ENCODE measurements at regions not wholly inside any gene's neighbourhood (a gene's known extent, or its start where the extent isn't known, plus 50 kb on each side); places are given as distances from the start of the nearest gene placed in this dataset.

GRCh38 chr2:220353897-220354296 lies 726.5 kb downstream of the SLC4A3 start:
- no peak overlapping the region for H3K4me2 ChIP-seq (ENCODE audit: insufficient read depth, insufficient read length, low read length)
- H2BK120ac ChIP-seq (ENCODE audit: low read depth, low read length, poor library complexity, severe bottlenecking): no peak overlapping the region
- H3K27ac Mint-ChIP-seq: no peak overlapping the region
- H3K36me3 Mint-ChIP-seq (ENCODE audit: insufficient read depth in 1 of 3, low read depth in 3 of 3): no peaks in the 10 kb centered on the region
- no peak overlapping the region for H3T11ph ChIP-seq (ENCODE audit: low read length)
- no peak overlapping the region for H2AFZ ChIP-seq (ENCODE audit: low read length)
- H2BK15ac ChIP-seq (ENCODE audit: low read depth, low read length): no peak overlapping the region
- no peaks in the 10 kb centered on the region; the same call in 1 of the 2 replicates for H3K4me1 ChIP-seq (ENCODE audit: insufficient read depth, low read length)
- H3K9me3 ChIP-seq (ENCODE audit: control insufficient read depth, low read depth, low read length): no peaks in the 10 kb centered on the region
- no peak overlapping the region for H4K91ac ChIP-seq (ENCODE audit: insufficient read length, low read depth, low read length)
- no peak overlapping the region for H3K18ac ChIP-seq (ENCODE audit: insufficient read length, low read depth, low read length)
- no peak overlapping the region for H3K56ac ChIP-seq (ENCODE audit: insufficient read length, low read depth, low read length)
- H3K4me1 Mint-ChIP-seq: peaks cover 6% of the 10 kb centered on the region in 2 experiments
- H2BK12ac ChIP-seq (ENCODE audit: insufficient read length, low read depth, low read length): no peak overlapping the region
- H3K27me3 ChIP-seq (ENCODE audit: insufficient read depth, low read length): no peaks in the 10 kb centered on the region
- no peak overlapping the region for H3K9ac ChIP-seq (ENCODE audit: extremely low read depth, insufficient read length, low read length)
- H3K23me2 ChIP-seq (ENCODE audit: insufficient read length, low read depth, low read length, poor library complexity, severe bottlenecking): no peaks in the 10 kb centered on the region
- no peak for TF ChIP-seq CTCF (conservative IDR thresholded peaks at IDR 0.05)
- H3K27ac ChIP-seq (ENCODE audit: insufficient read length, low read depth, low read length): no peak overlapping the region
- no peak overlapping the region for H4K5ac ChIP-seq (ENCODE audit: insufficient read length, low read depth, low read length)
- no peak overlapping the region for H3K4me3 Mint-ChIP-seq
- no peaks in the 10 kb centered on the region for H3K9me3 Mint-ChIP-seq
- H3K79me1 ChIP-seq (ENCODE audit: insufficient read depth, low read depth, low read length, poor library complexity, severe bottlenecking): no peaks in the 10 kb centered on the region
- no peak for DNase-seq
- H3K23ac ChIP-seq (ENCODE audit: insufficient read length, low read depth, low read length): no peak overlapping the region
- H2AK5ac ChIP-seq (ENCODE audit: insufficient read length, low read length): no peak overlapping the region
- no peak overlapping the region for H3K14ac ChIP-seq (ENCODE audit: insufficient read depth, low read length)
- H3K79me2 ChIP-seq (ENCODE audit: insufficient read depth, low read length): no peaks in the 10 kb centered on the region
- no peak overlapping the region for H2BK20ac ChIP-seq (ENCODE audit: low read depth, low read length, poor library complexity, severe bottlenecking)
- no peak overlapping the region for H4K8ac ChIP-seq (replicated peaks; ENCODE audit: insufficient read length, low read depth, low read length)
- no peak overlapping the region for H3K4ac ChIP-seq (ENCODE audit: low read depth, low read length)
- no peak overlapping the region for H2BK5ac ChIP-seq (ENCODE audit: insufficient read length, low read length)
- no peaks in the 10 kb centered on the region for H4K20me1 ChIP-seq (ENCODE audit: control insufficient read depth, insufficient read depth, insufficient read length)
- no peaks in the 10 kb centered on the region for H3K27me3 Mint-ChIP-seq (ENCODE audit: low read depth)
